ENCODE measurements at regions not wholly inside any gene's neighbourhood (a gene's known extent, or its start where the extent isn't known, plus 50 kb on each side); places are given as distances from the start of the nearest gene placed in this dataset.

- POLR2A ChIA-PET (ENCODE audit: partially characterized antibody), result no interaction called here
- Histone ChIP-seq H3K23me2 (ENCODE audit: low read depth, low read length) (no peaks in the 10 kb centered on the region), H3K14ac (ENCODE audit: insufficient read length) (no peak overlapping the region), H4K20me1 (replicated peaks in 1 of 2; ENCODE audit: control insufficient read depth in 1 of 2, insufficient read depth in 2 of 2, low read length in 2 of 2) (no peaks in the 10 kb centered on the region), H4K8ac (ENCODE audit: extremely low read depth, insufficient read depth, low read length) (no peak overlapping the region), H4K91ac (replicated peaks; ENCODE audit: insufficient read length, low read length) (no peak overlapping the region), H2BK5ac (ENCODE audit: low read depth, low read length) (no peak overlapping the region), H3K4me2 (ENCODE audit: insufficient read depth in 1 of 2, low read depth in 2 of 2, low read length in 2 of 2) (no peak overlapping the region), H3K36me3 (ENCODE audit: control insufficient read depth in 2 of 4, insufficient read depth in 4 of 4, low read length in 3 of 4) (no peaks in the 10 kb centered on the region), H3K9ac (replicated peaks in 1 of 4; ENCODE audit: extremely low read depth in 1 of 4, low read depth in 3 of 4, low read length in 3 of 4) (no peak overlapping the region), H2AFZ (ENCODE audit: low read length) (peak overlapping the region; percentile 99), H3K79me1 (ENCODE audit: low read depth, low read length) (no peaks in the 10 kb centered on the region), H3K23ac (ENCODE audit: insufficient read length) (no peak overlapping the region), H2BK20ac (ENCODE audit: low read length) (no peak overlapping the region), H3K56ac (replicated peaks; ENCODE audit: insufficient read length, low read depth, low read length) (no peak overlapping the region), H3K9me3 (ENCODE audit: insufficient read depth in 2 of 2, low read depth in 1 of 2, low read length in 1 of 2) (no peaks in the 10 kb centered on the region), H2BK15ac (ENCODE audit: low read length) (no peak overlapping the region), H3K27me3 (replicated peaks in 1 of 4; ENCODE audit: control insufficient read depth in 3 of 4, extremely low read depth in 1 of 4, insufficient read depth in 3 of 4, low read length in 3 of 4) (no peaks in the 10 kb centered on the region), H2AK5ac (ENCODE audit: low read depth, low read length) (no peak overlapping the region), H3K4ac (replicated peaks; ENCODE audit: insufficient read length, low read depth, low read length) (no peak overlapping the region), H2BK120ac (replicated peaks; ENCODE audit: low read depth, low read length) (no peak overlapping the region), H4K5ac (ENCODE audit: insufficient read length, low read depth, low read length) (no peak overlapping the region), H3K4me3 (ENCODE audit: extremely low read depth in 1 of 4, insufficient read depth in 2 of 4, low read depth in 3 of 4, low read length in 4 of 4) (no peak overlapping the region), H3K18ac (ENCODE audit: extremely low read depth, low read length) (no peak overlapping the region), H3K27ac (ENCODE audit: low read depth, low read length) (no peak overlapping the region), H3K79me2 (ENCODE audit: control insufficient read depth in 1 of 2, insufficient read depth in 2 of 2, low read length in 2 of 2) (no peaks in the 10 kb centered on the region), H2BK12ac (ENCODE audit: low read depth, low read length) (no peak overlapping the region), H3K4me1 (replicated peaks in 1 of 4; ENCODE audit: control insufficient read depth in 3 of 4, insufficient read depth in 4 of 4, low read length in 3 of 4) (no peaks in the 10 kb centered on the region)
- CTCF ChIA-PET (ENCODE audit: partially characterized antibody), result interaction anchor here (0.5 kb wide), 1 partner anchor 881 kb away, joined by 3 read pairs; no protein-coding TSS in a partner anchor
- FAIRE-seq, result no peak
- TF ChIP-seq SIX5 (IDR thresholded peaks at IDR 0.05; ENCODE audit: low read depth, low read length), result no peak
- TF ChIP-seq RAD21 (IDR thresholded peaks at IDR 0.05 in 1 of 2, conservative IDR thresholded peaks at IDR 0.05 in 1 of 2; ENCODE audit: low read depth in 2 of 2, low read length in 2 of 2), result no peak
- no peak for TF ChIP-seq CEBPB (IDR thresholded peaks at IDR 0.05; ENCODE audit: low read depth, low read length)
- TF ChIP-seq POLR2AphosphoS5 (IDR thresholded peaks at IDR 0.05; ENCODE audit: low read depth, low read length), result no peak
- TF ChIP-seq CBX5 (IDR thresholded peaks at IDR 0.05; ENCODE audit: low read depth, low read length), result no peak
- TF ChIP-seq RNF2 (IDR thresholded peaks at IDR 0.05; ENCODE audit: borderline replicate concordance, low read depth, low read length, missing control alignments, poor library complexity, severe bottlenecking), result no peak
- TF ChIP-seq KDM5A (IDR thresholded peaks at IDR 0.05; ENCODE audit: low read length), result no peak
- no peak for TF ChIP-seq GTF2F1 (IDR thresholded peaks at IDR 0.05; ENCODE audit: borderline replicate concordance, low read depth, low read length)
- TF ChIP-seq YY1 (IDR thresholded peaks at IDR 0.05; ENCODE audit: low read depth, low read length), result no peak
- DNase-seq (ENCODE audit: low read depth in 1 of 2, low spot score in 2 of 2), result no peak
Measured at GRCh38 chr3:104190681-104191080, 1176.0 kb upstream of the ALCAM start.
